Activated CD4-positive, alpha-beta T cell treated with anti-CD3 and anti-CD28 coated beads, Interleukin-2, amount 10 ng/mL, durations not matched to agents 7 days and 5 days (primary cell): ENCODE measurements at regions not wholly inside any gene's neighbourhood (a gene's known extent, or its start where the extent isn't known, plus 50 kb on each side); places are given as distances from the start of the nearest gene placed in this dataset.

Experiments used
- CTCF ChIA-PET: fragments of 350-600 bp; sonication (Branson Sonifier 250); formaldehyde crosslinking; loops from one replicate; lab custom pipeline; 2021; ENCODE audit warnings: antibody characterized with exemption; lab: Charles Lee
- POLR2A ChIA-PET: fragments of 350-600 bp; sonication (Branson Sonifier 250); formaldehyde crosslinking; loops from one replicate; lab custom pipeline; 2021; ENCODE audit warnings: antibody characterized with exemption; lab: Charles Lee
- DNase-seq: peaks from one replicate; pipeline ENCODE4 v3.0.0-alpha.2; 2020
- H3K27ac Mint-ChIP-seq: one replicate; pipeline ENCODE4 v1.8.0; 2021; ENCODE audit warnings: mild to moderate bottlenecking, moderate library complexity, mixed read lengths
- H3K27me3 Mint-ChIP-seq: one replicate; pipeline ENCODE4 v1.8.0; 2021; ENCODE audit warnings: mixed read lengths
- H3K36me3 Mint-ChIP-seq: one replicate; pipeline ENCODE4 v1.8.0; 2021; ENCODE audit warnings: low read depth, mixed read lengths
- H3K4me1 Mint-ChIP-seq: one replicate; pipeline ENCODE4 v1.8.0; 2021; ENCODE audit warnings: mixed read lengths
- H3K4me3 Mint-ChIP-seq: one replicate; pipeline ENCODE4 v1.8.0; 2021; ENCODE audit warnings: mild to moderate bottlenecking, moderate library complexity, mixed read lengths
- H3K9me3 Mint-ChIP-seq: one replicate; pipeline ENCODE4 v1.8.0; 2021; ENCODE audit warnings: mixed read lengths

DNA sequence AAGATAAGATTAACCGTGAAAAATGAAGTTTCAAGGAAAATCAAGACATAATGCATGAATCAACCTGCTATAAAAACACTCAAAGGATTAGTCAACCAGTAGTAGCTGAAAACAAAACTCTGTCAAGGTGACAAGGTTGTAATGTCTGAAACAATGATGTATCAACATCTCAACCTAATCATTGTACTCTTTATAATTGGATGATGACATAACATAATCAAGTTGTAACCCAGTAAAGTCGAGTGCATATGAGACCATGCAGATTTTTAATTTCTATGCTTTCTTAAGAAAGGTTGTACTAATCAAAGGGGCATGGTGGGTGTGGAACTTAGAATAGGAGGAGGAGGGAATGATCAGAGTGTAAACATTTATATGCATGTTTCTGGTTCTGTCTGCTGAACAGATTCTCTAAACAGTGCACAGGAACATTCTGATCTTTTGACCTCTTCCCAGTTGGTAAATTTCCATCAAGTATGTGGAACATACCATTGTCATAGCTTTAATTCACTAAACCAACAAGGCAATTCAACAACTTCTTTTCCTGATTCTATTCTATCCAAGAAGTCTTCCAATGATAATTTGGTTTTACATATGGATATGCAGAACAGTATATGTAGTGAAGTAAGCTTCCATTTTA lies 253.7 kb downstream of the TTC6 start:
- Mint-ChIP-seq H3K9me3 (no peaks in the 10 kb centered on the region), H3K27me3 (no peaks in the 10 kb centered on the region), H3K36me3 (no peaks in the 10 kb centered on the region), H3K27ac (no peak overlapping the region), H3K4me3 (no peak overlapping the region), H3K4me1 (no peaks in the 10 kb centered on the region)
- ChIA-PET CTCF (no interaction called here), POLR2A (no interaction called here)
- DNase-seq, result no peak

DNA sequence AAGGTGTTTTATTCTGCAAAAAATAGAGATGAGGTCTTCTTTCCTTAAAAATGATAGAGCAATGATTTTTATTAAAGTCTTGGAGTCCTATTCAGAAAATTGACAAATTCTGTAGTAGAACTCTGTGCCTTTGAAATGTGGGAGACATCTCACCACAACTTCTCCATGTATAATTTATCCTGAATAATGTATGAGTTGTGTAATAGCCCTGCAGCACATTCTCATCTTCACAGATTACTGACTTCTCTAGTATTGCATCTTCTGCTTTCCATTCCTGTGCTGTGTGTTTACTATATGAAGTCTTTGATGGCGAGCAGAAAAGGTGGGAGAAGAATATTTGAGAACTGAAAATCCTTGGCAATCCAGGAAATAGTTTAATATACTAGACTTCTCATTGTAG lies 255.6 kb downstream of the TTC6 start:
- H3K27ac Mint-ChIP-seq, result no peak overlapping the region
- CTCF ChIA-PET, result no interaction called here
- no peak for DNase-seq
- POLR2A ChIA-PET, result no interaction called here
- H3K27me3 Mint-ChIP-seq, result no peaks in the 10 kb centered on the region
- H3K36me3 Mint-ChIP-seq, result no peaks in the 10 kb centered on the region
- H3K4me3 Mint-ChIP-seq, result no peak overlapping the region
- H3K4me1 Mint-ChIP-seq, result no peaks in the 10 kb centered on the region
- H3K9me3 Mint-ChIP-seq, result no peaks in the 10 kb centered on the region

DNA sequence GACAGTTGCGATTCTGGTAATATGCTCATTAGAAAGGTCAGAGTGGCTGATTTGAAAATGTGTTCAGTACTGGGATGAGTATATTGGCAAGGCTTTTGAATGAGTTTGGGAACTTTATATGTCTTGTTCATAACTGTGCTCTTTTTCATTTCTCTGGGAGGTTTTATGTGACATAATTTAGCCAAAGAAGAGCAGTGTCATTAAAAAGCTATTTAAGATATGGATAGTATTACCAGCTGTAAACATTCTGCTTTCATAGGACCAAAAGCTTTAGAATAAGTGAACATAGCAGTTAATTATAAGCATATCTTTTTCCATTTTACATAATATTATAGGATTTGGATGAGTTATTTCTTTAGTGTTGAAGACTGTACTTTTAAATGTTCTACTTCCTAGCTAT lies 260.4 kb downstream of the TTC6 start:
- ChIA-PET POLR2A (no interaction called here), CTCF (no interaction called here)
- Mint-ChIP-seq H3K36me3 (no peaks in the 10 kb centered on the region), H3K9me3 (no peaks in the 10 kb centered on the region), H3K27me3 (no peaks in the 10 kb centered on the region), H3K4me1 (no peaks in the 10 kb centered on the region), H3K4me3 (no peak overlapping the region), H3K27ac (no peak overlapping the region)
- no peak for DNase-seq

DNA sequence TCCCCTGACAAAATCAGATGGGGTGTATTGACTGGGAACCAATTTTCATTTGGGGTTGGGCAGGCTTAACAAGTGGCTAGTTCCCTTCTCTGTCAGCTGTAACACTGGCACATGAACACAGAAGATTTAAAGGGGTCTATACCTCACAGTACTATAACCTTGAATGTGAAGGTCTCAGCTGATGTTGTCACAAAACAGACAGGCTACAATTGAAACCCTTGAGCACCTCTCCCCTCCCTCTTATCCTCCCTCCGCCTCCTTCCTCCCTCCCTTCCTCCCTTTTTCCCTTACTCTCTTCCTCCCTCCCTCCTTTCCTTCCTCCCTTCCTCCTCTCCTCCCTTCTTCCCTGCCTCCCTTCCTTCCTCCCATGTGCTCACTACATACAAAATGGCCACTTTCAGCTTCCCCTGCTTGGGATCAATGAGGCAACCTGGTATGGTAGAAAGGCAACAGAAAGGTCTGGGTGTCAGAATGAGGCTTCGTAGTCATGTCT lies 262.4 kb downstream of the TTC6 start:
- H3K4me1 Mint-ChIP-seq, result no peaks in the 10 kb centered on the region
- H3K27ac Mint-ChIP-seq, result no peak overlapping the region
- CTCF ChIA-PET, result no interaction called here
- H3K27me3 Mint-ChIP-seq, result no peaks in the 10 kb centered on the region
- H3K36me3 Mint-ChIP-seq, result no peaks in the 10 kb centered on the region
- POLR2A ChIA-PET, result no interaction called here
- DNase-seq, result no peak
- no peaks in the 10 kb centered on the region for H3K9me3 Mint-ChIP-seq
- no peak overlapping the region for H3K4me3 Mint-ChIP-seq

DNA sequence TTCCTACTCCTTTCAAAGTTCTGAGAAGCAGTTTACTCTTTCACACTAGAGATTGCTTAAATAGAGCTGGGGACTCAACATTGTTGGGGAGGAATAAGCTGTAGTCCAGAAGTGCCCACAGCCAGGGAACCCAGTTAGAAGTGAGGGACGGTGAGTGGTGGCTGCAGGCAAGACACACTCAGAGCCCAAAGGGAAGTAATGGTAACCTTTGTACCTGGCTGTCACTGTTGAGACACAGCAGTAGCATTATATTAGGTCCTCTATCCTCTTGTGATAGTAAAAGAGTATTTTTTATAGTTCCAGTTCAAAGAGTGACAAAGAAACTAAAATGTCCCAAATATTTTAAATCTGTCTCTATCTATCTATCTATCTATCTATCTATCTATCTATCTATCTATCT lies 263.3 kb downstream of the TTC6 start:
- ChIA-PET CTCF (interaction anchor here (1.6 kb wide), 1 partner anchor 16 kb away, joined by 3 read pairs; no protein-coding TSS in a partner anchor), POLR2A (no interaction called here)
- no peaks in the 10 kb centered on the region for H3K9me3 Mint-ChIP-seq
- no peaks in the 10 kb centered on the region for H3K27me3 Mint-ChIP-seq
- H3K36me3 Mint-ChIP-seq, result no peaks in the 10 kb centered on the region
- H3K4me1 Mint-ChIP-seq, result no peaks in the 10 kb centered on the region
- DNase-seq, result no peak
- H3K4me3 Mint-ChIP-seq, result no peak overlapping the region
- H3K27ac Mint-ChIP-seq, result no peak overlapping the region

DNA sequence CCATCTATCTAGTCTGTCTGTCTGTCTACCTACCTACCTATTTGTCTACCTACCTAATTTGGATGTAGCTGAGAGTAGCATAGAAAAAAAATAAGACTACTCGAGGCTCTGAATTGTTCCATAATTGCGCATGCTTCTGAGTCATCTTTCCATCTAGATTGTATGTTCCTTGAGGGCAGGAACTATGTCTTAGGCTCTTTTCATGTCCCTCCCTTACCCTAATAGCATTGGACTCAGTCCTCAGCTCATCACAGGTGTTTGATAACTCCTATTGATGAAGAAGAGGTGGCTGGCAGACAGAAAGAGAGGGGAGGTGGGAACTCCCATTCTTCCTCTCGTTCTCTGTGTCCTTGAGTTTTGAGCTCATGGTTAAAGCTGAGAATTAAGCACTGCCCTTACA lies 263.7 kb downstream of the TTC6 start:
- Mint-ChIP-seq H3K4me1 (no peaks in the 10 kb centered on the region), H3K9me3 (no peaks in the 10 kb centered on the region), H3K36me3 (no peaks in the 10 kb centered on the region), H3K4me3 (no peak overlapping the region), H3K27me3 (no peaks in the 10 kb centered on the region), H3K27ac (no peak overlapping the region)
- POLR2A ChIA-PET, result no interaction called here
- no peak for DNase-seq
- CTCF ChIA-PET, result interaction anchor here (1.6 kb wide), 1 partner anchor 15 kb away, joined by 3 read pairs; no protein-coding TSS in a partner anchor

DNA sequence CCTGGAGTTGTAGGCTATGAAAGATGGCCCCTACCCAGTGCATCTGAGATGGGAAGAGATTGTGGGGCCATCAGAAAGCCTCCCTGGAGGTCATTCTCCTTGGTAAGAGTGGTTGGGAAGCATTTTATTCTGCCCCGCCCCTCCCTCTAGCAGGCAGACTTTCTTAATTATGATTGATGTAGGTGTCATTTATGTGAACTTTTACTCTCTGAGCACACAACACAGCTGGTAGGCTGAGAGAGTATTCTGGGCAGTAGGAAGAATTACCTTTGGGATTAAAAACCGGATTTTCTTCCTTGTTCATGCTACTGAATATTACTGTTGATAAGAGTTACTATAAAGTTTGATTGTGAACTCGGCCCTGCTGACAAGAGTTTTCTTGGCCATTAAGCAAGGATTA lies 266.8 kb downstream of the TTC6 start:
- no peaks in the 10 kb centered on the region for H3K36me3 Mint-ChIP-seq
- H3K9me3 Mint-ChIP-seq, result peaks cover 2% of the 10 kb centered on the region
- no peaks in the 10 kb centered on the region for H3K4me1 Mint-ChIP-seq
- H3K27ac Mint-ChIP-seq, result no peak overlapping the region
- H3K4me3 Mint-ChIP-seq, result no peak overlapping the region
- CTCF ChIA-PET, result no interaction called here
- DNase-seq, result no peak
- H3K27me3 Mint-ChIP-seq, result no peaks in the 10 kb centered on the region
- POLR2A ChIA-PET, result no interaction called here

DNA sequence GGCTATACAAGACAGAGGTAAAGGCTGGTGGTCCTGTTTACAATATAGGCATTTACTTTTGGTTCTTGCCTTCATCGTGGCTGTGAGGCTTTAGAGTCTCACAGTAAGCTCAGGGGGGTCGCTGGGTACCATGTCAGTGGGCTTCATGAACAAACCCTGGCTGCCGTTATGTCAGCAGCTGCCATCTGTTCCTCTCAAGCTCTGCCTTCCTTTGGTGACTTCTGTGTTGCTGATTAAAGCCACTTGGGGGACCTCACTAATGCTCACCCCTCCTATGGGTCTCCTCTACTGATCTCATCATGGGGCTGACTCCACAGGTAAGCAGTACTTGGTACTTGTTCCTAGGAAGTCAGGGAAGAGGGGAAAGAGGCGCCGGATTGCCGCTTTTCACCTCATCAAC lies 268.7 kb downstream of the TTC6 start:
- no peak overlapping the region for H3K27ac Mint-ChIP-seq
- DNase-seq, result no peak
- ChIA-PET POLR2A (no interaction called here), CTCF (no interaction called here)
- H3K27me3 Mint-ChIP-seq, result no peaks in the 10 kb centered on the region
- H3K4me3 Mint-ChIP-seq, result no peak overlapping the region
- H3K9me3 Mint-ChIP-seq, result peaks cover 2% of the 10 kb centered on the region
- H3K36me3 Mint-ChIP-seq, result no peaks in the 10 kb centered on the region
- no peaks in the 10 kb centered on the region for H3K4me1 Mint-ChIP-seq

DNA sequence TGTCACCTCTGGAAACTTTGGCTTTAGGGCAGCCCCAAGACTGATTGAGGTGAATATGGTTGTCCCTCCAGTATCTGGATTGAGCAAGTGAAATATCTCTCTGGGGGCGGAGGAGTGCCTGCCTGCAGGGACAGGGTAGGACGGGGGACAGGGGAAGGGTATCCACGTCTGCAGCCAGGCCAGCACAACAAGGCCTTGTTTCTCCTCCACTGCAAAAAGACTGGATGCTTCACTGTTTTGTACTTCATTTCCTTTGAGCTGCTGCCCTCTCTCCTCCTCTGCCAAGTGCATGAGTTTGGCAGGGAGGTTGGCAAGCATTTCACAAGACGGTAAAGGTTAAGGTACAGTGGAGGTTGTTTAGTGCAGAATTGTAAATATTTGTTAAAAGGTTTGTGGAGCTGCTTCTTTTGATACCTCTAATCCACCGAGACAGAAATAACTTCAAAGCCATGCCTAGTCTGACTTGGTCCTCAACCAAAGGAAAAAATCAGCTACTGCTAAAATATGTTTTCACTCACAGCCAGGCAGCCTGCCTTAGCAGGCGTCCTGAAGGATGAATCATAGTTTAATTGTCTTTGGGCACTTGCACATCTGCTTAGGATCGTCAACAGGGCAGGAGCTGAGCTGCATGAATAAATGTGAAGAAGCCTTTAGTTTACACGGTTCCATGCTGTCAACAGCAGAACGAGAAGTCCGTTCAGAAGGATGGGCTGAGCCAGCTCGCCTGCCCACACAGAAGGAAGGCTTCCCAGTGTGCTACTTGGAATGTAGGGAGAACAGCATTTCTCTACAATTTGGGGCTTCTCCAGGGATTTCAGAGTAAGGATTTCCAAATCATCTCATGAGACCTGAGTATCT lies 269.7 kb downstream of the TTC6 start:
- no peaks in the 10 kb centered on the region for H3K27me3 Mint-ChIP-seq
- ChIA-PET POLR2A (no interaction called here), CTCF (no interaction called here)
- H3K4me1 Mint-ChIP-seq, result no peaks in the 10 kb centered on the region
- peaks cover 2% of the 10 kb centered on the region for H3K9me3 Mint-ChIP-seq
- no peak for DNase-seq
- H3K27ac Mint-ChIP-seq, result no peak overlapping the region
- no peaks in the 10 kb centered on the region for H3K36me3 Mint-ChIP-seq
- no peak overlapping the region for H3K4me3 Mint-ChIP-seq

DNA sequence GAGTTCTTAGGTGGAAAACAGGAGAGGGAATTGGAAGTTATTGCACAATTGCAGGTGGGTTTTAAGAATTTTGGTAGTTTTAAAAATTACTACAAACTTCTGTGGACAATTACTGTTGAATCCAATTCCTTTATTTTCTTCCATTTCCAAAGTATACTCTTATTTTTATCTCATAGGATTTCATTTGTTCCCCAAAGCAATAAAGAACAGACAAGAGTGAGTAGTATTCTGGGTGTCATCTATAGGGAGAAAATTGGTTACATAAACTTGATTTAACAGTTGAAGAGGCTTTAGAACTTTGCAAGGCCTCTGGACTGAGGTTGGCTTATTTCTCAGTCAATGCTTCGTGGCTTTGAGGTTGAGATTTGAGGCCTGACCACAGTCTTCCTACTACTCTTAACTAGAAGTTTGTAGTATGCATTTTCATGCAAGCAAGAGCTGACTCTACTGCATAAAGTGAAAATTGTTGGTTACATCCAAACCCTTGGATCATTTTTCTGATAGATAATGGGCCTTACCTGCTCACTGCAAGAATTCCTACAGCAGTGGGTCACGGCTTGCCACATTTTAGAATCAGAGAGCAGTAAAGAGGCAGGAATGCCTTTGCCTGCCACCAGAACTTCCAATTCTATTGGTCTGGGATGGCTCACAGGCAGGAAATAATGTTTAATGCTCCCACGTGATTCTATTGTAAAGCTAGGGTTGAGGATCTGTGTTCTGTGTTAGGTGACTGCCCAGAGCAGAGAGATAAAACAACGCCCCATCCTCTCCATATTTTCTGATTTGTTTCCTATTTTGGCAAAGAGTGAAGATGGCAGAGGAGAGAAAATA lies 270.5 kb downstream of the TTC6 start:
- no peaks in the 10 kb centered on the region for H3K4me1 Mint-ChIP-seq
- no peak for DNase-seq
- no peaks in the 10 kb centered on the region for H3K27me3 Mint-ChIP-seq
- POLR2A ChIA-PET, result no interaction called here
- H3K9me3 Mint-ChIP-seq, result peaks cover 2% of the 10 kb centered on the region
- H3K27ac Mint-ChIP-seq, result no peak overlapping the region
- CTCF ChIA-PET, result no interaction called here
- no peak overlapping the region for H3K4me3 Mint-ChIP-seq
- H3K36me3 Mint-ChIP-seq, result no peaks in the 10 kb centered on the region

DNA sequence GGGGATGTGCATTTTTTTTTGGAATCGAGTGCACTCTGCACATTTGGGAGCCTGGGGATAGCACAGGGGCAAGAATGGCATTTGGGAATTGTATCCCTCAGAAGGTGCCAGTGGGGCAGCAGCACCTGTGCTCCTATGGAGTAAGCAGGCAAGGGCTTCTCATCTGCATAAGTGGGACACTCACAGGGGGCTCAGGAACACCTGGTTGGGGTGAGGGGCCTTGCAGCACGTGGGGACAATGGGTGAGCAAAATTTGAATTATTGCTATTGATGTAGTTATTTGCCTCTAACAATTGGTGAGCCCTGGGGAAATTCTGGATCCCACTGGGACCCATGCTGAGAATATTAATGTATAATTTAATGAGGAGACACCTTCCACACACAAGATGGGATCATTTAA lies 274.2 kb downstream of the TTC6 start:
- POLR2A ChIA-PET, result no interaction called here
- Mint-ChIP-seq H3K27ac (no peak overlapping the region), H3K4me3 (no peak overlapping the region), H3K9me3 (peaks cover 2% of the 10 kb centered on the region), H3K27me3 (no peaks in the 10 kb centered on the region), H3K4me1 (peaks cover 2% of the 10 kb centered on the region), H3K36me3 (no peaks in the 10 kb centered on the region)
- no peak for DNase-seq
- CTCF ChIA-PET, result no interaction called here

DNA sequence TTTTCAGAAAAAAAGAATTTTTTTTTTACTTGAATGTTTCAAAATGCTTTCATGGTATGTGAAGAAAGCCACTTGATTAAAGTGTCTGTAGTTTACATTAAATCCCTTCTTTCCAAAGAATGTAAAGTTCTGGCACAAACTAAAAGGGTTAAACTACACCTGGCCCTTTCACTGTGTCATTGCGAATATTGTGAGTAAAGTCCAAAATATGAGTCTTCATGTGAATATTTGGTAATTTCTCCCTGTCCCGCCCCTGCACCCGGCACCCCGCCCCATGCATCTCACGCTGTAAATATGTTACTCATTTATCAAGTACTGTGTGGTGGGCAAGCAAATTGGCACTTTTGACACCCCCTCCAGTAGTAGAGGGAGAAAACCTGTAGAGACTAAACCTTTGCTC lies 274.7 kb downstream of the TTC6 start:
- no peaks in the 10 kb centered on the region for H3K27me3 Mint-ChIP-seq
- H3K27ac Mint-ChIP-seq, result no peak overlapping the region
- ChIA-PET CTCF (no interaction called here), POLR2A (no interaction called here)
- no peaks in the 10 kb centered on the region for H3K36me3 Mint-ChIP-seq
- DNase-seq, result no peak
- H3K4me1 Mint-ChIP-seq, result peaks cover 7% of the 10 kb centered on the region
- H3K4me3 Mint-ChIP-seq, result no peak overlapping the region
- peaks cover 2% of the 10 kb centered on the region for H3K9me3 Mint-ChIP-seq
